ENCODE measurements at regions not wholly inside any gene's neighbourhood (a gene's known extent, or its start where the extent isn't known, plus 50 kb on each side); places are given as distances from the start of the nearest gene placed in this dataset.

DNA sequence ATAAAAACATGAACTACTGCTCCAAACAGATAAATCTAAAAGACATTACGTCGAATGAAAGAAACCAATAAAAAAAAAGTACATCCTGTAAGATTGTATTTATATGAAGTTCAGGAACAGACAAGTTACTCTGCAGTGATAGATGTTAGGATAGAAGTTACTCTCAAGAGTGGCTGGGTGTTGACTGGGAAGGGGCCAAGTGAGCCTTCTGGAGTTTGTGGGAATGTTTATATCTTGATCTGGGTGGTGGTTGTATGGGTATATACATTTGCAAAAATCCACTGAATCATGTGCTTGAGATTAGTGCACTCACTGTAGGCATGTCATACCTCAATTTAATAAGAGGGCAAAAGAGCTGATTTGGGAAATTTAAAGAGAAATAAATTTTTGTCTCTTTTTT, 485.8 kb downstream of the ARHGEF28 start:
- TF ChIP-seq, protein P1, sequence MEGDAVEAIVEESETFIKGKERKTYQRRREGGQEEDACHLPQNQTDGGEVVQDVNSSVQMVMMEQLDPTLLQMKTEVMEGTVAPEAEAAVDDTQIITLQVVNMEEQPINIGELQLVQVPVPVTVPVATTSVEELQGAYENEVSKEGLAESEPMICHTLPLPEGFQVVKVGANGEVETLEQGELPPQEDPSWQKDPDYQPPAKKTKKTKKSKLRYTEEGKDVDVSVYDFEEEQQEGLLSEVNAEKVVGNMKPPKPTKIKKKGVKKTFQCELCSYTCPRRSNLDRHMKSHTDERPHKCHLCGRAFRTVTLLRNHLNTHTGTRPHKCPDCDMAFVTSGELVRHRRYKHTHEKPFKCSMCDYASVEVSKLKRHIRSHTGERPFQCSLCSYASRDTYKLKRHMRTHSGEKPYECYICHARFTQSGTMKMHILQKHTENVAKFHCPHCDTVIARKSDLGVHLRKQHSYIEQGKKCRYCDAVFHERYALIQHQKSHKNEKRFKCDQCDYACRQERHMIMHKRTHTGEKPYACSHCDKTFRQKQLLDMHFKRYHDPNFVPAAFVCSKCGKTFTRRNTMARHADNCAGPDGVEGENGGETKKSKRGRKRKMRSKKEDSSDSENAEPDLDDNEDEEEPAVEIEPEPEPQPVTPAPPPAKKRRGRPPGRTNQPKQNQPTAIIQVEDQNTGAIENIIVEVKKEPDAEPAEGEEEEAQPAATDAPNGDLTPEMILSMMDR (conservative IDR thresholded peaks at IDR 0.05; ENCODE audit: low read depth, low read length): no peak
- TF ChIP-seq EZH2 (IDR thresholded peaks at IDR 0.05; ENCODE audit: borderline replicate concordance, low read depth, low read length, poor library complexity, severe bottlenecking): no peak
